H7 (cell line): ENCODE measurements at regions not wholly inside any gene's neighbourhood (a gene's known extent, or its start where the extent isn't known, plus 50 kb on each side); places are given as distances from the start of the nearest gene placed in this dataset.

Source experiments
- DNase-seq: peaks from one replicate; pipeline ENCODE4 v3.0.0; 2012
- H3K27me3 ChIP-seq: 2 replicates; pipeline ENCODE4 v1.6.0; 2011; ENCODE audit warnings: mild to moderate bottlenecking, low read length; ENCODE audit not compliant: control insufficient read depth, insufficient read depth
- H3K36me3 ChIP-seq: replicated peaks from 2 replicates; pipeline ENCODE4 v1.5.1; 2011; ENCODE audit warnings: low read length; ENCODE audit not compliant: control insufficient read depth, insufficient read depth
- H3K4me3 ChIP-seq: 2 replicates; pipeline ENCODE4 v1.5.1; 2011; ENCODE audit warnings: low read depth, mild to moderate bottlenecking, control low read depth, low read length, moderate library complexity; ENCODE audit not compliant: insufficient read depth

- Histone ChIP-seq H3K4me3 (no peak overlapping the region), H3K36me3 (no peaks in the 10 kb centered on the region), H3K27me3 (no peaks in the 10 kb centered on the region)
- no peak for DNase-seq
Observed at GRCh38 chr2:212945526-212945925, 205.9 kb downstream of the IKZF2 start.

DNA sequence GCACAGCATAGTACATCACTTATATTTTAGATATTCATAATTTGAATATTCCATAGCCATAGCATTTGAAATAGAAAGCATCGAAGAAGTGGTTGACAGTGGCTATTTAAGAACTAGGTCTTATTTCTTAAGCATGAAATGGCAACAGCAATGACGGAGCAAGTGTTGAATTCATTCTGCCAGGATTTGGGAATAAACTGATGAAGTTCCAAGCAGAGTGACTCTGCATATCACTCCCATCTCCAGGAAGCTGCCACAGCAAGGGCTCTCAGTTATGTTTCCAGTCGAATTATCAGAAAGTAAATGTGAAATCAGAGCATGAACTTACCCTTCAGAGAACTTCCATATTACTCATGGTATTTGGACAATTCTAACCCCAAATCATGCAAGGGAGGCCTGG lies 208.1 kb downstream of the IKZF2 start:
- H3K36me3 ChIP-seq: no peaks in the 10 kb centered on the region
- no peak overlapping the region for H3K4me3 ChIP-seq
- no peak for DNase-seq
- H3K27me3 ChIP-seq: no peaks in the 10 kb centered on the region

DNA sequence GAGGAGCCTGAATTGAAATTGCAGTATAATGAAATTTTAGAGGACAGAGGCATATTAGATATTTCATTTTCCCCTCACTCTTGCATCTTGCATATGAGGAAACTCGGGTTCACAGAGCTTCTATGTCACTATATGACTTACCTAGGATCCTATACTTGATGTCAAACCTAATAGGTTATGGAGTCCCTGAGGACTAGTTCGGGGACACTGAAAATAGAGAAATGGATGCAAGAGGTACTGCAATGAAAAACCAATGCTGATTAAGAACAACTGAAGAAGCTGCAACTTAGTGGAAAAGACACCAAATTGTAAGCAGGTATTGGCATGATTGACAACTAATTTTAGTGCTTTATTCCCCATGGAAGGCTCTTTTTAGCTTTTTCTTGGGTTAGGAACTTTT lies 210.1 kb downstream of the IKZF2 start:
- no peak for DNase-seq
- no peaks in the 10 kb centered on the region for H3K27me3 ChIP-seq
- no peak overlapping the region for H3K4me3 ChIP-seq
- H3K36me3 ChIP-seq: no peaks in the 10 kb centered on the region

DNA sequence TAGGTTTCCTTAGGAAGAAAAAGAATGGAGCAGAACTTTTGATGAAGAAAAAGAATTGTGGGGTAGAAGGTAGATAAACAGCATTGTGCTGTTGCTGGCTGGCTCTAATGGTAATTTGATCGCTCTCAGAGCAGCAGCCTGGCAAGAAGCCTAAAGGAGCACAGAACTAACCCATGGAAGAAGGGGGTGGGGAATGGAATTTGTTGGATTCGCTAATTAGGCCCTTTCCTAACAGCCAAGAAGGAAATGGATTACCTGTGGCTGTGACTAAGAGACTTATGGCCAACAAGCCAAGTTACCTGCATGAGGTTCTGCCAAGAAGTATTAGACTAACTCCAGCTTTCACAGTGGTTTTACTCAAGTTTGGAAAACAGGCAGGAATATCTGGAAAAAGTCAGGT lies 210.6 kb downstream of the IKZF2 start:
- H3K36me3 ChIP-seq: no peaks in the 10 kb centered on the region
- no peaks in the 10 kb centered on the region for H3K27me3 ChIP-seq
- no peak overlapping the region for H3K4me3 ChIP-seq
- DNase-seq: peak; percentile 55

DNA sequence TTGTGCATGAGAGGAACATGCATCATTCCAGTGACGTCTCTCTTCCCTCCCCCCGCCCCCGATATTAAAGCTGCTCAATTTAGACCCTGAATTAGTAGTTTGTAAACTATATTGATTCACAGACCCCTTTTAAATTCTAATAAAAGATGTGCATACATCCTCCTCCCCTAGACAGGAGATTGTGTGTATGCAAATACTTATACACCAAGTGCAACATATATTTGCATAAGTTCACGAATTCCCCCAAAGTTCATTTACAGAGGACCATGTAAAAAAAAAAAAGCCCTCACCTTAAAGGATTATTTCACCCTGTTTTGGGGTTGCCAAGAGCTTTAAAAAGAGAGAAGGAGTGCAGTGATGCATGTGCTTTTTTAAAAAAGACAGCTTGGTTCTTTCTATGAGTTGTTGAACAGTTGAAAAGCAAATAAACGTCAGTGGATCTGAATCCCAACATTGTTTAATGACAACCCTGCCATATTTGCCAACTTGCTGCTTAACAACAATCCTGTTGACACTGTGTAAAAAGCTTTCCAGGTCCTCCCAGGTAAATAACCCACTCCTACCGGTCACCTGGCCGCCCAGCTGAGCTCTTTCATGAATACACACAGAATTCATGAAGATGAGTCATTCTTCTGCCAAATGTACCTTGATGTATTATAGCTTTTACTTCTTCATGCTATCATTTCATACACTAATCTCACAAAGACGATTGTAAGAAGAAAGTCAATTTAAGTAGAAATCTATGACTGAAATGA lies 211.5 kb downstream of the IKZF2 start:
- DNase-seq: peak; percentile 25
- no peaks in the 10 kb centered on the region for H3K36me3 ChIP-seq
- H3K27me3 ChIP-seq: no peaks in the 10 kb centered on the region
- no peak overlapping the region for H3K4me3 ChIP-seq

DNA sequence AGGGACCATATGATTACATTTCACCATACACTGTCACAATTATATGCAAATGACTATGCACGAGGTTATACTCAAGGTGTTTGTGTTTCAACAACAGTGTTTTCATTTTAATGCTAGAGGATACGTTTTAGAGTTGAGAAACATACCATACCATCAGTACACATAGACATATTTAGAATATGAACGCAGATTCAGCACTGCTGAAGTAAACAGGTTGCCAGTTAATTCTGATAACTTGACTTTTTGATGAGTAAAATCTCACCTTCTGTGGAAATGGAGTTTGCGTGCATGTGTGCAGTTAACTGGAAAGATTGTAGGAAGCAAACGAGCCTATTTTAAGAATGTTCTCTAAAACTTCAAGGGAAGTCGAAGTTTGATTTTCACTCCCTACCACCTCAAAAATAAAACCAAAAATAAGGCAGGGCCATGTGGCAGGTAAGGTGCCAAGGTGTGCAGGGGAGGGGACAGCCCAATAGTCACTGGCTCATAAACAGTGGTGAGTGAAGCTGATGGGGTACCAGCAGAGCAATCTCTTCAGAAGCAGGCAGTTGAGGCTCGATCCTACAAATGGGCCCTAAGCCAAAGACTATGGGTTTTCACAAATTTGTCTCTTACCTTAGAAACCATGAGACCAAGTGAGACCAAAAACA lies 213.1 kb downstream of the IKZF2 start:
- DNase-seq: no peak
- no peaks in the 10 kb centered on the region for H3K36me3 ChIP-seq
- no peak overlapping the region for H3K4me3 ChIP-seq
- H3K27me3 ChIP-seq: no peaks in the 10 kb centered on the region

- H3K36me3 ChIP-seq: no peaks in the 10 kb centered on the region
- DNase-seq: no peak
- H3K27me3 ChIP-seq: no peaks in the 10 kb centered on the region
- no peak overlapping the region for H3K4me3 ChIP-seq
Observed at GRCh38 chr2:212936572-212936971, 214.8 kb downstream of the IKZF2 start.

GRCh38 chr2:212935752-212936151 lies 215.7 kb downstream of the IKZF2 start:
- DNase-seq: no peak
- Histone ChIP-seq H3K27me3 (no peaks in the 10 kb centered on the region), H3K4me3 (no peak overlapping the region), H3K36me3 (no peaks in the 10 kb centered on the region)

DNA sequence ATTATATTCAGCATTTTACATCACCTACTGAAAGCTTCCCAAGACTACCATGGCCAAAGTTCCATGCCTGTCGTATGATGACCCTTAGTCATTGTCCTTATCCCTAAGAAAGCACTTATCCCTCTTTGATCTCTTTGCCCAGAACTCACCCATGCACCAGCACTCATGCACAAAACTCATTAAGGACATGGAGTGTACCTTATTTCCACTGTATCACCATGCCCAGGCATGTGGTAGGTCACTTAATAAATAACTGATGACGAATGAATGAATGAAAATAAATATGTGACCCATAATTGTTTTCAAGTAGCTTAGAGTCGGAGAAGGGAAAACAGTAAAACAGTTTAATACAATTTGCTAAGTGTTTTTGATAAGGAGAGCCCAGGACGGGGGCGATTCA lies 220.1 kb downstream of the IKZF2 start:
- no peaks in the 10 kb centered on the region for H3K27me3 ChIP-seq
- no peaks in the 10 kb centered on the region for H3K36me3 ChIP-seq
- no peak for DNase-seq
- H3K4me3 ChIP-seq: no peak overlapping the region

DNA sequence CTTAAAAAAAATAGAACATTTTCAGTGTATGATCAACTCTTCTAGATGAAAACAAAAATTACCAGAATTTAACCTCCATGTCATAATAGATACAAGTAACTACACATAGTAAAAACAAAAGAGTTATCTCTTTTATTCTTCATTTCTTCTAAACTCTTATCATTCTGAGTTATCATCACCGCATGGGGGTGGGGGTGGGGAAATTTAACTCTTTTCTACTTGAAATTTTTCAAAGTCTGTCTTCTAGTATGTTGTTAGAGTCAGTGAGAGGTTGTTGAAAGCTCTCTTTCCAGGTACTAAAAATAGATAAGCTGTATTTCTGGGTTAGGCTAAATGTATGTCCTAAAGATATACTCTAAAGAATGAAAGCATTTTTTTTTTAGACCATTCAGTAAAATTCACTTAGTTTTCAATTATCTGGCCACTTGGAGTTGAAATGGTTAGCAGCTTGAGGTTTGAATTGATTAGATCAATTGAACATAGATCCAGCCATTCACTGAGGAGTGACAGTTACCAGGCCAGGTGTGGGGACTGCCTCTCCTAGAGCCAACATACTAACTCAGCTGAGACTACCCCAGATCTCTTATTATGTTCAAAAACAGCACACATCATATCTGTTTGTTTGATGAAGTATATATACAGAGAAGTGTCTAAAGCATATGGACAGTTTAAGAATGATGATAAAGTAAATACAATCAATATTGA lies 220.7 kb downstream of the IKZF2 start:
- Histone ChIP-seq H3K27me3 (no peaks in the 10 kb centered on the region), H3K4me3 (no peak overlapping the region), H3K36me3 (no peaks in the 10 kb centered on the region)
- DNase-seq: no peak

- Histone ChIP-seq H3K27me3 (no peaks in the 10 kb centered on the region), H3K4me3 (no peak overlapping the region), H3K36me3 (no peaks in the 10 kb centered on the region)
- no peak for DNase-seq
Observed at GRCh38 chr2:212929971-212930370, 221.4 kb downstream of the IKZF2 start.

DNA sequence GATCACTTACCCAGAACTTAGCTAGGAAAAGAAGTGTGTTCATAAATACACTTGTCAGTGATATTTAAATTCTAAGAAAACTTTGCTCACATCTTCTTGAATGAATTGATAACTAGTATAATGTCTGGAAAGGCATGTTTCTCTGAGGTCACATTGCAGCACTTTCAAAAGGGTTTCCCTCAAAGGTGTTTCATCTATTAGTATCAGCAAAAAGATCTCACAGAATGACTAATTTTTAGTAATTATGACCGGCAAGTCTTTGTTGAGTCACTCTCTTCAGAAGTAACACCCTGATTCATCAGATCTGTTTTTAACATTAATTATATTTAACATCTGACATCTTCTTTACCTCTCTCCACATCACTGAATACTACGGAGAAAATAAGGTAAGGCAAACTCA lies 222.3 kb downstream of the IKZF2 start:
- no peak overlapping the region for H3K4me3 ChIP-seq
- H3K36me3 ChIP-seq: no peaks in the 10 kb centered on the region
- no peaks in the 10 kb centered on the region for H3K27me3 ChIP-seq
- no peak for DNase-seq

GRCh38 chr2:212928681-212929080 lies 222.7 kb downstream of the IKZF2 start:
- no peak for DNase-seq
- no peak overlapping the region for H3K4me3 ChIP-seq
- H3K27me3 ChIP-seq: no peaks in the 10 kb centered on the region
- H3K36me3 ChIP-seq: no peaks in the 10 kb centered on the region

GRCh38 chr2:212926940-212927339 lies 224.5 kb downstream of the IKZF2 start:
- no peak for DNase-seq
- H3K36me3 ChIP-seq: no peaks in the 10 kb centered on the region

DNA sequence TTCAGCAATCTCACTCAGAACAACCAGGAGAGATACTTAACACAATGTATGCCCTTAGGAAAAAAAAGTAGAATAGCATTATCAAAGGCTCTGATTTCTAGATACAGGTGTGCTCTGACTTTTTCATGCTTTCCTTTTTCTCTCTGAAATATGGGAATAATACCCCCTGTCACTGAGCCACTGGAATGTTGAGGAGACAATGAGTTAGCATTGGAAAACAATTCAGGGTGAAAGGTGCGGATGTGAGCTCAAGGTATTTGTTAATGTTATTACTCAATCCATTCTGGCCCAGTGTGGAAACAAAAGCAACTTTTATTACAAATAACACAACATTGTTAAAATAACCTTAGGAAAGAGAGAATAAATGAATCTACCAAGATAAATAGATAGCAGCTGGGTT lies 228.0 kb downstream of the IKZF2 start:
- H3K36me3 ChIP-seq: no peaks in the 10 kb centered on the region
- no peak for DNase-seq
- no peak overlapping the region for H3K4me3 ChIP-seq
- no peaks in the 10 kb centered on the region; the same call in 1 of the 2 replicates for H3K27me3 ChIP-seq

More at GRCh38 chr2:212926940-212927339, 224.5 kb downstream of the IKZF2 start:
- Histone ChIP-seq H3K4me3 (no peak overlapping the region), H3K27me3 (no peaks in the 10 kb centered on the region)
